ENCODE measurements at regions not wholly inside any gene's neighbourhood (a gene's known extent, or its start where the extent isn't known, plus 50 kb on each side); places are given as distances from the start of the nearest gene placed in this dataset.

- no peak for DNase-seq
Measured at GRCh38 chr5:168204165-168204564, 87.3 kb upstream of the WWC1 start.

- DNase-seq = no peak
Measured at GRCh38 chr5:168207450-168208029, 83.9 kb upstream of the WWC1 start.

GRCh38 chr5:168209244-168209995 lies 82.0 kb upstream of the WWC1 start:
- DNase-seq = no peak

GRCh38 chr5:168209997-168210396 lies 81.4 kb upstream of the WWC1 start:
- no peak for DNase-seq

GRCh38 chr5:168211245-168211644 lies 80.2 kb upstream of the WWC1 start:
- no peak for DNase-seq

GRCh38 chr5:168211936-168212335 lies 79.5 kb upstream of the WWC1 start:
- DNase-seq = peak; percentile 88

GRCh38 chr5:168214071-168214470 lies 77.4 kb upstream of the WWC1 start:
- no peak for DNase-seq

- no peak for DNase-seq
Measured at GRCh38 chr5:168214886-168215285, 76.6 kb upstream of the WWC1 start.

GRCh38 chr5:168215646-168216045 lies 75.8 kb upstream of the WWC1 start:
- no peak for DNase-seq

GRCh38 chr5:168216989-168217388 lies 74.5 kb upstream of the WWC1 start:
- no peak for DNase-seq

GRCh38 chr5:168217497-168217896 lies 73.9 kb upstream of the WWC1 start:
- no peak for DNase-seq

- DNase-seq = no peak
Measured at GRCh38 chr5:168218746-168219145, 72.7 kb upstream of the WWC1 start.

- peak; percentile 94 for DNase-seq
Measured at GRCh38 chr5:168219515-168220410, 71.7 kb upstream of the WWC1 start.

- DNase-seq = no peak
Measured at GRCh38 chr5:168224085-168224484, 67.4 kb upstream of the WWC1 start.

GRCh38 chr5:168226012-168226411 lies 65.4 kb upstream of the WWC1 start:
- no peak for DNase-seq

- no peak for DNase-seq
Measured at GRCh38 chr5:168227001-168227400, 64.4 kb upstream of the WWC1 start.

GRCh38 chr5:168227973-168228615 lies 63.4 kb upstream of the WWC1 start:
- DNase-seq = no peak

- no peak for DNase-seq
Measured at GRCh38 chr5:168228668-168229067, 62.8 kb upstream of the WWC1 start.

- no peak for DNase-seq
Measured at GRCh38 chr5:168234133-168234532, 57.3 kb upstream of the WWC1 start.

- no peak for DNase-seq
Measured at GRCh38 chr5:168238463-168238862, 53.0 kb upstream of the WWC1 start.

GRCh38 chr5:168239325-168239724 lies 52.1 kb upstream of the WWC1 start:
- DNase-seq = no peak
